Psoas muscle (tissue), 7 donors: ENCODE measurements at regions not wholly inside any gene's neighbourhood (a gene's known extent, or its start where the extent isn't known, plus 50 kb on each side); places are given as distances from the start of the nearest gene placed in this dataset.

Source experiments
- ATAC-seq, 4 donors: fragments of 200-7000 bp; cut with Tn5 transposase; one replicate each; pipeline ENCODE4 v1.9.1; 2020; ENCODE audit warnings: moderate library complexity in 3 of 4, mild to moderate bottlenecking in 2 of 4
- DNase-seq, 2 donors: peaks; one replicate each; pipeline ENCODE4 v3.0.0-alpha.2; 2020
- H3K27ac ChIP-seq: fragments of 200-600 bp; one replicate; pipeline ENCODE4 v1.8.0; 2022
- H3K27me3 ChIP-seq, 3 donors: fragments of 200-600 bp in 1 of 3; one replicate each; pipeline versions ENCODE4 v1.6.1 to v1.8.0; 2013 to 2022; ENCODE audit warnings: low read length in 2 of 3, mild to moderate bottlenecking in 2 of 3, moderate library complexity in 1 of 3; ENCODE audit not compliant: insufficient read depth in 3 of 3
- H3K36me3 ChIP-seq, 2 donors: fragments of 200-600 bp in 1 of 2; one replicate each; pipeline versions ENCODE4 v1.6.1 to v1.8.0; 2013 to 2022; ENCODE audit warnings: low read depth in 1 of 2, mild to moderate bottlenecking in 1 of 2, moderate library complexity in 1 of 2; ENCODE audit not compliant: insufficient read depth in 1 of 2
- H3K4me1 ChIP-seq: fragments of 200-600 bp; one replicate; pipeline ENCODE4 v1.8.0; 2022
- H3K4me3 ChIP-seq: fragments of 200-600 bp; one replicate; pipeline ENCODE4 v1.8.0; 2022; ENCODE audit warnings: mild to moderate bottlenecking
- H3K9me3 ChIP-seq: fragments of 200-600 bp; one replicate; pipeline ENCODE4 v1.8.0; 2022
- CTCF ChIP-seq: fragments of 200-600 bp; IDR thresholded peaks from one replicate; pipeline ENCODE4 v1.8.0; 2022; ENCODE audit warnings: antibody characterized with exemption
- WGBS, 3 donors: extraction: QIAGEN DNeasy Blood & Tissue Kit; methylation state at CpG; one replicate each; pipeline versions ENCODE4 v1.1.6 to v1.1.7; 2013; 5-methylcytosine and 5-hydroxymethylcytosine counted together
- intact Hi-C, 2 donors: fragments of 100-400 bp; cut with DNase I; formaldehyde crosslinking; loops; one replicate each; pipeline versions ENCODE4 v1.11.0 to v1.14.2; 2022
- donor health status: healthy with polysubstance abuse.
- donor health status: DM: no; HTN: no; CAD: no; lungs with moderate emphysema.
- donor health status: Bipolar disorder and iron deficiency.
- donor health status: healthy.
- donor health status: DM: yes; HTN: yes; CAD: no.
- donor health status: DM: no; HTN: no; CAD: no.
- donor health status: DM: yes; HTN: yes; CAD: no.

DNA sequence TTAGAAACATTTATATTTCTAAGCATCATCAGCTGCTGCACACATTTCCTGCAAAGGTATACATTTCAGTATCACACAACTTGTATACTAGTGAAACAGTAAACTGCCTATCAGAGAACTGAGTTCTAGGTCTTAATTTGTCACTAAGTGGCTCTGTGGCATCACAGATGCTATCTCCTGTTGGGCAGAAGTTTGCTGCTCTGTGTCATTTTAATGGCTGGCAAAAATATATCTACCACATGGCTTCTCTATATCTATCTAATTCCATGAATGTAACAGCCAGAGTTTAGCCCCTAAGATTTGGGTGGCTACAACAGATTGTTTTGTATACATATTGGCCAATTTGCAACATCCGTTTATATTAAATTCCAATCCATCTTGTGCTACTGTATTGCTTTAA lies 1231.9 kb upstream of the C9orf72 start:
- Histone ChIP-seq H3K9me3 (no peaks in the 10 kb centered on the region), H3K36me3 (no peaks in the 10 kb centered on the region), H3K4me3 (no peak overlapping the region), H3K27me3 (no peaks in the 10 kb centered on the region), H3K27ac (no peak overlapping the region), H3K4me1 (no peaks in the 10 kb centered on the region)
- intact Hi-C loops: no loop called here
- TF ChIP-seq CTCF: no peak
- WGBS, 3 donors: 70 to 88% (median 87%) methylated on average over 1 of the region's 1 CpG
- DNase-seq (no peak), ATAC-seq (no peak)

DNA sequence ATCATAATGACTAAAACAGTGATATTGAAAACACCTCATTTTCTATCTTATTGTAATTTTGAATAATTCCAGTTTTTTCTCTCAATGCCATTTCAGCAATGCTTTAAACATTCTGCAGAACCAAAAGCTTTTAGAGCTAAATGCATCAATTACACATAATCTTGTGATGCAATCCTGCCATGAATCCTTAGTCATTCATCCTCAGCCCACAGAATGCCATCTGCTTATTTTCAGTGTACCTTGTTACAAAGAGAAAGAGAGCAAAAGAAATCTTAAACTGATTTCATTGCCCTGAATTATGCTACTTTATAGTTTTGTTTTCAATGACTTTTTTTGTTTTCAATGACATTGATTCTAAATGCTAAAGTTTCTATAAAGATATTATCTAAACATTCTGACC lies 1234.8 kb upstream of the C9orf72 start:
- ATAC-seq: no peak
- no peaks in the 10 kb centered on the region for H3K36me3 ChIP-seq
- no peaks in the 10 kb centered on the region for H3K27me3 ChIP-seq
- no peak for TF ChIP-seq CTCF
- no peaks in the 10 kb centered on the region for H3K9me3 ChIP-seq
- no peak overlapping the region for H3K4me3 ChIP-seq
- no peak overlapping the region for H3K27ac ChIP-seq
- intact Hi-C loops: no loop called here
- DNase-seq: no peak
- H3K4me1 ChIP-seq: no peaks in the 10 kb centered on the region

- H3K4me3 ChIP-seq: no peak overlapping the region
- H3K4me1 ChIP-seq: no peaks in the 10 kb centered on the region
- no peak overlapping the region for H3K27ac ChIP-seq
- no peaks in the 10 kb centered on the region for H3K27me3 ChIP-seq
- 52 to 78% (median 58%) methylated on average over 1 of the region's 1 CpG for WGBS, 3 donors
- H3K36me3 ChIP-seq: no peaks in the 10 kb centered on the region
- no peaks in the 10 kb centered on the region for H3K9me3 ChIP-seq
- TF ChIP-seq CTCF: no peak
- ATAC-seq (no peak), DNase-seq (no peak)
- intact Hi-C loops: no loop called here
Observed at GRCh38 chr9:28810388-28811075, 1237.3 kb upstream of the C9orf72 start.

GRCh38 chr9:28820741-28821140 lies 1247.5 kb upstream of the C9orf72 start:
- TF ChIP-seq CTCF: no peak
- ATAC-seq: no peak
- WGBS, 3 donors: 11 to 23% (median 14%) methylated on average over 2 of the region's 2 CpGs

GRCh38 chr9:28821240-28821639 lies 1248.0 kb upstream of the C9orf72 start:
- intact Hi-C loops: no loop called here
- Histone ChIP-seq H3K4me3 (no peak overlapping the region), H3K27me3 (no peaks in the 10 kb centered on the region), H3K27ac (no peak overlapping the region), H3K9me3 (no peaks in the 10 kb centered on the region), H3K4me1 (no peaks in the 10 kb centered on the region), H3K36me3 (no peaks in the 10 kb centered on the region)
- no peak for DNase-seq
- no peak for TF ChIP-seq CTCF
- ATAC-seq: no peak
- WGBS, 3 donors: 30 to 50% (median 38%) methylated on average over 2 of the region's 2 CpGs

More at GRCh38 chr9:28820741-28821140, 1247.5 kb upstream of the C9orf72 start:
- Histone ChIP-seq H3K4me1 (no peaks in the 10 kb centered on the region), H3K27me3 (no peaks in the 10 kb centered on the region), H3K27ac (no peak overlapping the region), H3K36me3 (no peaks in the 10 kb centered on the region), H3K4me3 (no peak overlapping the region), H3K9me3 (no peaks in the 10 kb centered on the region)
- intact Hi-C loops: no loop called here
- no peak for DNase-seq
